Thoracic aorta (tissue), 2 donors: ENCODE measurements at regions not wholly inside any gene's neighbourhood (a gene's known extent, or its start where the extent isn't known, plus 50 kb on each side); places are given as distances from the start of the nearest gene placed in this dataset.

ENCODE experiments used
- ATAC-seq: fragments of 150-250 bp; one replicate; pipeline ENCODE4 v1.8.0; 2017; ENCODE audit warnings: low read depth; ENCODE audit not compliant: insufficient number of reproducible peaks, low FRiP score
- DNase-seq: peaks from one replicate; pipeline ENCODE4 v3.0.0-alpha.2; 2020; ENCODE audit warnings: low spot score
- H3K27ac ChIP-seq, 2 donors: fragments of 200-600 bp; sonication (generic); 1 replicate in 1 of 2; 2 replicates in 1 of 2; pipeline ENCODE4 v1.5.1; 2016; ENCODE audit warnings: mild to moderate bottlenecking in 2 of 2, moderate library complexity in 2 of 2
- H3K27me3 ChIP-seq: fragments of 200-600 bp; sonication (generic); replicated peaks from 2 replicates; pipeline ENCODE4 v1.6.0; 2016; ENCODE audit warnings: mild to moderate bottlenecking; ENCODE audit not compliant: insufficient read depth
- H3K36me3 ChIP-seq: fragments of 200-600 bp; sonication (generic); one replicate; pipeline ENCODE4 v1.5.1; 2016
- H3K4me1 ChIP-seq, 2 donors: fragments of 200-600 bp; sonication (generic); 1 replicate in 1 of 2; 2 replicates in 1 of 2; pipeline versions ENCODE4 v1.5.1 to v1.6.0; 2016; ENCODE audit warnings: low read depth in 2 of 2, mild to moderate bottlenecking in 1 of 2; ENCODE audit not compliant: control insufficient read depth in 1 of 2
- H3K4me3 ChIP-seq: fragments of 200-600 bp; sonication (generic); 2 replicates; pipeline ENCODE4 v1.5.1; 2016; ENCODE audit warnings: mild to moderate bottlenecking
- H3K9me3 ChIP-seq: fragments of 200-600 bp; sonication (generic); 2 replicates; pipeline ENCODE4 v1.5.1; 2016
- CTCF ChIP-seq: fragments of 200-600 bp; sonication (generic); IDR thresholded peaks from one replicate; pipeline ENCODE4 v1.5.1; 2019; ENCODE audit warnings: antibody characterized with exemption

- no peak for DNase-seq
- peak; percentile 71 for TF ChIP-seq CTCF
These were observed 176.2 kb upstream of the SASH1 start for GRCh38 chr6:148166339-148166968.

DNA sequence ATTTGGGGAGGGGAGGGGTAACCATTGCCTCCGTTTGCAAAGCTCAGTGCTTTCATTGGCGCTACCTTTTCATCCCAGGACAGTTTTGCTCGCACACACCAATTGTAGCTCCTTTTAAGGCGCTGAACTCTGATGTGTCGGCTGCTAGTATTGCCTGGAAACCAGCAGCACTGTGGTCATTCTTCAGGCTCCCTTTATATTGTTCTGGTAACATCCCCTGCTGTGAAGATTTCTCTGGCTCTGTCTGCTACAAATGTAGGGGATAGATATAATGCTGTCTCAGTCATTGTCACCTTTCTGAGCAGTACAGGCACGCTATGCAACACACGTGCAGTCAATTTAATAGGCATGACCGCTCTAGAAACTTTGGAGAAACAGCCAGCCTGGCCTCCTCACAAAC lies 172.9 kb upstream of the SASH1 start:
- Histone ChIP-seq H3K4me3 (no peak overlapping the region), H3K36me3 (no peaks in the 10 kb centered on the region), H3K27me3 (no peaks in the 10 kb centered on the region), H3K4me1 (no peaks in the 10 kb centered on the region), H3K27ac (no peak overlapping the region), H3K9me3 (no peaks in the 10 kb centered on the region)
- ATAC-seq (no peak), DNase-seq (no peak)
- no peak for TF ChIP-seq CTCF

More at GRCh38 chr6:148166339-148166968, 176.2 kb upstream of the SASH1 start:
- Histone ChIP-seq H3K36me3 (no peaks in the 10 kb centered on the region), H3K27ac (no peak overlapping the region), H3K4me1 (no peaks in the 10 kb centered on the region), H3K27me3 (no peaks in the 10 kb centered on the region), H3K9me3 (no peaks in the 10 kb centered on the region), H3K4me3 (no peak overlapping the region)
- no peak for ATAC-seq

GRCh38 chr6:148170286-148170685 lies 172.4 kb upstream of the SASH1 start:
- no peaks in the 10 kb centered on the region for H3K9me3 ChIP-seq
- TF ChIP-seq CTCF: no peak
- no peak overlapping the region for H3K27ac ChIP-seq
- H3K27me3 ChIP-seq: no peaks in the 10 kb centered on the region
- DNase-seq (no peak), ATAC-seq (no peak)
- no peak overlapping the region for H3K4me3 ChIP-seq
- no peaks in the 10 kb centered on the region for H3K36me3 ChIP-seq
- no peaks in the 10 kb centered on the region for H3K4me1 ChIP-seq

- no peak for ATAC-seq
- no peak for TF ChIP-seq CTCF
These were observed 169.1 kb upstream of the SASH1 start for GRCh38 chr6:148173548-148173947.

DNA sequence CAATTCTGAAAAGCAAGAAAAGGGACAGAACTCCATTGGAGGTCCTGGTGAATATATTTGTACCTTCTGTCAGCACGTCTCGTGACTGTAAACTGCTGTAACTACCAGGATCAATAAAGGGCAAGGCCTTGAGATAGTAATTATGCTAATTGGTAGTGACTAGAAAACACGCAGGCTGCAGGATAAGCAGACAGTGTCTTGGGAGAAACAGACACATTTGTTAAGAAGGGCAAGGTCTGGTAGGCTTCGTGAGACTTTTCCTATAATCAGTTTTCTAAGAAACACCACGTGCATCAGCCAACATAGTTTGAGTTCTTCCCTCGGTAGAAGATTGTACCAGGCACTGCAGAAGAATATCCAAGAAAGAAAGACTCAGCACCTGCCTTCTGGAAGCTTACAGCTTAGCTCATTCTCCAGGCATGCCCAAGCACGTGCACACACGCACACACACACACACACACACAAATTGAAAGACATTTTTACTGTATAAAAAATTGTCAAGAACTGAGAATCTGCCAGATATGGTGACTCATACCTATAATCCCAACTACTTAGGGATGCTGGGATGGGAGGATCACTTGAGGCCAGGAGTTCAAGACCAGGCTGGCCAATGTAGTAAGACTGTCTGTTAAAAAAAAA lies 167.0 kb upstream of the SASH1 start:
- Histone ChIP-seq H3K27ac (no peak overlapping the region), H3K4me1 (no peaks in the 10 kb centered on the region), H3K27me3 (no peaks in the 10 kb centered on the region), H3K9me3 (no peaks in the 10 kb centered on the region), H3K4me3 (no peak overlapping the region), H3K36me3 (no peaks in the 10 kb centered on the region)
- ATAC-seq (no peak), DNase-seq (no peak)
- no peak for TF ChIP-seq CTCF

More at GRCh38 chr6:148173548-148173947, 169.1 kb upstream of the SASH1 start:
- H3K4me1 ChIP-seq: no peaks in the 10 kb centered on the region
- H3K4me3 ChIP-seq: no peak overlapping the region
- H3K9me3 ChIP-seq: no peaks in the 10 kb centered on the region
- DNase-seq: no peak
- no peak overlapping the region for H3K27ac ChIP-seq
- no peaks in the 10 kb centered on the region for H3K36me3 ChIP-seq
- H3K27me3 ChIP-seq: no peaks in the 10 kb centered on the region
